AG10803 (cell line): ENCODE measurements at regions not wholly inside any gene's neighbourhood (a gene's known extent, or its start where the extent isn't known, plus 50 kb on each side); places are given as distances from the start of the nearest gene placed in this dataset.
A peak's percentile ranks its signal among the peaks of the same experiment; 100 is the strongest.

ENCODE experiments used
- DNase-seq: peaks from one replicate; pipeline ENCODE4 v3.0.0; 2010; ENCODE audit warnings: low read depth
- H3K4me3 ChIP-seq: 2 replicates; pipeline ENCODE4 v1.5.1; 2011; ENCODE audit warnings: mild to moderate bottlenecking, low read length, control low read depth
- TF ChIP-seq, protein P1 (sequence below): conservative IDR thresholded peaks from 2 replicates; pipeline ENCODE4 v1.5.1; 2011; ENCODE audit warnings: mild to moderate bottlenecking, low read length, control low read depth, inconsistent platforms

GRCh38 chr7:41592794-41593193 lies 110.1 kb downstream of the INHBA start:
- DNase-seq = no peak
- TF ChIP-seq, protein P1, sequence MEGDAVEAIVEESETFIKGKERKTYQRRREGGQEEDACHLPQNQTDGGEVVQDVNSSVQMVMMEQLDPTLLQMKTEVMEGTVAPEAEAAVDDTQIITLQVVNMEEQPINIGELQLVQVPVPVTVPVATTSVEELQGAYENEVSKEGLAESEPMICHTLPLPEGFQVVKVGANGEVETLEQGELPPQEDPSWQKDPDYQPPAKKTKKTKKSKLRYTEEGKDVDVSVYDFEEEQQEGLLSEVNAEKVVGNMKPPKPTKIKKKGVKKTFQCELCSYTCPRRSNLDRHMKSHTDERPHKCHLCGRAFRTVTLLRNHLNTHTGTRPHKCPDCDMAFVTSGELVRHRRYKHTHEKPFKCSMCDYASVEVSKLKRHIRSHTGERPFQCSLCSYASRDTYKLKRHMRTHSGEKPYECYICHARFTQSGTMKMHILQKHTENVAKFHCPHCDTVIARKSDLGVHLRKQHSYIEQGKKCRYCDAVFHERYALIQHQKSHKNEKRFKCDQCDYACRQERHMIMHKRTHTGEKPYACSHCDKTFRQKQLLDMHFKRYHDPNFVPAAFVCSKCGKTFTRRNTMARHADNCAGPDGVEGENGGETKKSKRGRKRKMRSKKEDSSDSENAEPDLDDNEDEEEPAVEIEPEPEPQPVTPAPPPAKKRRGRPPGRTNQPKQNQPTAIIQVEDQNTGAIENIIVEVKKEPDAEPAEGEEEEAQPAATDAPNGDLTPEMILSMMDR = no peak

GRCh38 chr7:41592236-41592635 lies 110.7 kb downstream of the INHBA start:
- TF ChIP-seq, protein P1 = no peak
- DNase-seq = peak; percentile 28
- H3K4me3 ChIP-seq = no peak overlapping the region

More at GRCh38 chr7:41592794-41593193, 110.1 kb downstream of the INHBA start:
- no peak overlapping the region for H3K4me3 ChIP-seq

GRCh38 chr7:41590986-41591385 lies 111.9 kb downstream of the INHBA start:
- TF ChIP-seq, protein P1 = no peak
- H3K4me3 ChIP-seq = no peak overlapping the region
- DNase-seq = no peak

DNA sequence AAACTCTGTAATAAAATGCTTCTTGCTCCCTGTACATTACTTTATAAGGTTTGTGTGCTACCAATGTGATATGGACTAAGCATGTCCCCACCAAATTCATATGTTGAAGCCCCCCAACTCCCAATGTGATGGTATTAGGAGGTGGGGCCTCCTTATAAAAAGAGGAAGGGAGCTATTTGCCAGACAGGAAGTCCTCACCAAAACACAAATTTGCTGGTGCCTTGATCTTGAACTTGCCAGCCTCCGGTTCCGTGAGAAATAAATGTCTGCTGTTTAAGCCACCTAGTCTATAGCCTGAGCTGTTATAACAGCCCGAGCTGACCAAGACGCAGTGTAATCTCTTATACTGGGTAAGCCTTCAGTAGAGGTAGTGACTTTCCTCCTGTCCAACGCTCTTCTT lies 114.5 kb downstream of the INHBA start:
- DNase-seq = no peak
- TF ChIP-seq, protein P1 = no peak
- H3K4me3 ChIP-seq = no peak overlapping the region

DNA sequence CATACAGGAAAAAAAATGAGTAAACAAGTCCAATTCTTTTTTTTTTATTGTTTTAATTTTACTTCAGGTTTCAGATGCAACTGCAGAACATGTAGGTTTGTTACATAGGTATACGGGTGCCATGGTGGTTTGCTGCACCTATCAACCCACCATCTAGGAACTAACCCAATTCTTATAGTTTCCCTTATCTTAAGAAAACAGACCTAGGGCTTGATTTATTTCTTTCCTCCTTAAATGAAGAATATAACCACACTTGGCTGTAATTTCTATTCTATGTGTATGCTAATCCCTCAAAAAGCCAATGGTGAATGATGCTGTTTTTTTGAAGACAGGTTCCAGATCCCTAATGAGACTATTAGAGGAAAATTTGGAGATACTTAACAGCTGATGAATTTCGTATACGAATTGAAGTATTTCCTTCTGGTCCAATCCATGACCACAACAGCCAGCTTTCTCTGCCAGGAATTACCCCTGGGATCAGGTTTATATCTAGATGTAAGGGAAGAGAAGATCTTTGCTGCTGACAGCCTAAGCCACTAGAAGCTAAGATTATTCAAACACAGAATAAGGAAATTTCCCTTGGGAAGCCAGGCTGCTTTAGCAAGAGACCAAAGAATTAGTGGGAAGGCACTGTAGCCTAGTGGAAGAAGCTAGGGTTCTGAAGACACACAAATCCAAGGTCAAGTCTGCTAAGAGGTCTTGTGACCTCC lies 115.8 kb downstream of the INHBA start:
- no peak for DNase-seq
- TF ChIP-seq, protein P1 = no peak

GRCh38 chr7:41584746-41585145 lies 118.1 kb downstream of the INHBA start:
- TF ChIP-seq, protein P1 = no peak
- H3K4me3 ChIP-seq = no peak overlapping the region
- peak; percentile 49 for DNase-seq

More for the DNA sequence above, 115.8 kb downstream of the INHBA start:
- no peak overlapping the region for H3K4me3 ChIP-seq

DNA sequence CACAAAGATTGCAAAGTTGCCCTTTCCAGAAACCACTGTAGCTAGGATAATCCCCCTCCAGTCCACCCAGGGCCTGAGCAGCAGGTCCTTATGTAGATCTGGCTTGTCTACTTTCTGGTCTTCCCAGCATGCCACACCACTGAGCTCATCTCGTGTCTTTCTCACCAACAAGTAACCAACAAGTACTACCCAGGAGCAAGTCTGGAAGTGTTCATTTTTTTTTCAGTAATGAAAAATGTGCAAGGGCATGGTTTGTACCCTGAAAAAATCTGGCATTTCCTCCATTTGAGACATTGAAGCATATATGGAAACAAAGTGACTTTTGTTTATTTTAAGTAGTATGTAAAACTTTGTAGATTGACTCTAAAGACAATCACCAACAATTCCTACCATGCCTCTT lies 120.8 kb downstream of the INHBA start:
- H3K4me3 ChIP-seq = no peak overlapping the region
- TF ChIP-seq, protein P1 = no peak
- DNase-seq = no peak
